ENCODE measurements at regions not wholly inside any gene's neighbourhood (a gene's known extent, or its start where the extent isn't known, plus 50 kb on each side); places are given as distances from the start of the nearest gene placed in this dataset.

DNA sequence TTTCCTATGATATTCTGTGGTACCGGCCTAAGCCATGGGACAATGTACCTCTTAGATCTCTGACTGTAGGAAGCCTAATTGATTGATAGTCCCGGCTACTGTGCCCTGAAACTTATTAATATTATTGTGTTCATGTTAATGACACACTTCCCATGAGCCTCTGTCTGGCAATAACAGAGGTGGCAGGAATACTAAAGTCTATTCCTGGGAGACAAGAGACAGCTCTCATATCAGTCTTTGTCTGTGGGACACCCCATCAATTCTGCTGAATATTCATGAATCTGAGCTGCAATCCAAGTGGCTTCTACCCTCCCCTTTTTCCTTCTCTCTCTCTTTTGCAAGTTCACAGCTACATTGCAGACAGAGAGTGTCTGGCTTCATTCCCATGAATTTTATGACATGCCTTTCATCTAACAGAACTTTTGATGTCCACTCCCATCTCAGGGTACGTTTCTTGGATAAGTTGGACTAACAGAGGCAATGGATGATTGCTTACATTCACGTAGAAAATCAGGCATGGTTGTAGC, 907.5 kb downstream of the ZPLD1 start:
- H3K4me1 ChIP-seq: no peaks in the 10 kb centered on the region
- H3K27ac ChIP-seq: no peak overlapping the region
- H3K27me3 ChIP-seq: no peaks in the 10 kb centered on the region
- intact Hi-C loops (cut with DNase I; ENCODE audit: low total_unique reads): no loop called here
- H3K36me3 ChIP-seq: no peaks in the 10 kb centered on the region
- no peak for DNase-seq
- no peak overlapping the region for H3K4me3 ChIP-seq
- TF ChIP-seq, protein P1, sequence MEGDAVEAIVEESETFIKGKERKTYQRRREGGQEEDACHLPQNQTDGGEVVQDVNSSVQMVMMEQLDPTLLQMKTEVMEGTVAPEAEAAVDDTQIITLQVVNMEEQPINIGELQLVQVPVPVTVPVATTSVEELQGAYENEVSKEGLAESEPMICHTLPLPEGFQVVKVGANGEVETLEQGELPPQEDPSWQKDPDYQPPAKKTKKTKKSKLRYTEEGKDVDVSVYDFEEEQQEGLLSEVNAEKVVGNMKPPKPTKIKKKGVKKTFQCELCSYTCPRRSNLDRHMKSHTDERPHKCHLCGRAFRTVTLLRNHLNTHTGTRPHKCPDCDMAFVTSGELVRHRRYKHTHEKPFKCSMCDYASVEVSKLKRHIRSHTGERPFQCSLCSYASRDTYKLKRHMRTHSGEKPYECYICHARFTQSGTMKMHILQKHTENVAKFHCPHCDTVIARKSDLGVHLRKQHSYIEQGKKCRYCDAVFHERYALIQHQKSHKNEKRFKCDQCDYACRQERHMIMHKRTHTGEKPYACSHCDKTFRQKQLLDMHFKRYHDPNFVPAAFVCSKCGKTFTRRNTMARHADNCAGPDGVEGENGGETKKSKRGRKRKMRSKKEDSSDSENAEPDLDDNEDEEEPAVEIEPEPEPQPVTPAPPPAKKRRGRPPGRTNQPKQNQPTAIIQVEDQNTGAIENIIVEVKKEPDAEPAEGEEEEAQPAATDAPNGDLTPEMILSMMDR (IDR thresholded peaks at IDR 0.05): no peak
- TF ChIP-seq POLR2A (IDR thresholded peaks at IDR 0.05): no peak
- no peaks in the 10 kb centered on the region for H3K9me3 ChIP-seq

DNA sequence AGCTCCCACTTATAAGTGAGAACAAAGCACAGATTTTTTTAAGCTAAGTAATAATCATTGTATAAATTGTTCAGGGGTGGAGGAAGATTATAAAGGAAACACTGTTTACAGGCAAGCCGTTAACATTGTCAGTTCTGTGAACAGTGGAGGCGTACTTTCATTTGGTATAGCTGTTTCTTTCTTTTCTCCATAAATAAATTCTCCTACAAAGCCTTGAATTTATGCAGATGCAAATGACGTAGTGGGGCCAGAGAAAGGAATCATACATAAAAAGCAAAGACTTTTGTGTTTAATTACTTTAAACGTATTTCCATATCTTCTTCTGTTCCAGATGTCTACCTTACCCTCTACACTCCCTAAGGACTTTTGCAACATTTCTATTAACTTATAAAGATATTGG, 914.9 kb downstream of the ZPLD1 start:
- no peak for DNase-seq
- no peaks in the 10 kb centered on the region for H3K36me3 ChIP-seq
- TF ChIP-seq POLR2A (IDR thresholded peaks at IDR 0.05): no peak
- TF ChIP-seq, protein P1 (IDR thresholded peaks at IDR 0.05): no peak

DNA sequence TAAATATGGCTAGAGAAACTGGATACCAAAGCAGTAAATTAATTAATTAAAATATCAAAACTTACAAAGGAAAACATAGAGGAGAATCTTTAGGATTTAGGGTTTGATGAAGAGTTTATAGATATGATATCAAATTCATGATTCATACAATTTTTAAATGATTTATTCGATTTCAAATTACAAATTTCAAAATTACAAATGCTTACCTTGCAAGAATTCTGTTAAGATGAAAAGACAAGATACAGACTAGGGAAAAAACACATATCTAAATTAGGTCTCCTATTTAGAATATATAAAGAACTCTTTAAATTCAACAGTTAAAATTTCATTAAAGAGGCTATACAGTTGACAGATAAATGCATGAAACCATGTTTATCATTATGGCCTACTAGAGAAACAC, 930.7 kb downstream of the ZPLD1 start:
- DNase-seq: no peak
- Histone ChIP-seq H3K9me3 (no peaks in the 10 kb centered on the region), H3K4me3 (no peak overlapping the region), H3K36me3 (no peaks in the 10 kb centered on the region), H3K4me1 (no peaks in the 10 kb centered on the region), H3K27me3 (no peaks in the 10 kb centered on the region), H3K27ac (no peak overlapping the region)
- intact Hi-C loops (cut with DNase I; ENCODE audit: low total_unique reads): no loop called here
- TF ChIP-seq, protein P1 (IDR thresholded peaks at IDR 0.05): no peak
- no peak for TF ChIP-seq POLR2A (IDR thresholded peaks at IDR 0.05)

More for the DNA sequence above, 914.9 kb downstream of the ZPLD1 start:
- Histone ChIP-seq H3K4me1 (no peaks in the 10 kb centered on the region), H3K4me3 (no peak overlapping the region), H3K27me3 (no peaks in the 10 kb centered on the region), H3K9me3 (no peaks in the 10 kb centered on the region), H3K27ac (no peak overlapping the region)
- intact Hi-C loops (cut with DNase I; ENCODE audit: low total_unique reads): no loop called here

DNA sequence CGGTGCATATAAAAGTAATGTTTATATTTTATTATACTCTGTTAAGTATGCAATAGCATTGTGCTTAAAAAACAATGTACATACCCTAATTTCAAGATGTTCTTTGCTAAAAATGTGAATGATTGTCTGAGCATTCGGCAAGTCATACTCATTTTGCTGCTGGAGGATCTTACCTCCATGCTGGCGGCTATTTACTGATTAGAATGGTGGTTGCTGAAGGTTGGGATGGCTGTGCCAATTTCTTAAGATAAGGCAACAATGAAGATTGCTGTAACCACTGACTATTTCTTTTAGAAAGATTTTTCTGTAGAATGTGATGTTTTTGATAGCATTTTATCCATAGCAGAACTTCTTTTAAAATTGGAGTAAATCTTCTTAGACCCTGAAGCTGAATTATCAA, 932.7 kb downstream of the ZPLD1 start:
- intact Hi-C loops (cut with DNase I; ENCODE audit: low total_unique reads): no loop called here
- DNase-seq: no peak
- Histone ChIP-seq H3K36me3 (no peaks in the 10 kb centered on the region), H3K9me3 (no peaks in the 10 kb centered on the region), H3K27ac (no peak overlapping the region), H3K27me3 (no peaks in the 10 kb centered on the region), H3K4me3 (no peak overlapping the region), H3K4me1 (no peaks in the 10 kb centered on the region)
- no peak for TF ChIP-seq POLR2A (IDR thresholded peaks at IDR 0.05)
- TF ChIP-seq, protein P1 (IDR thresholded peaks at IDR 0.05): no peak

DNA sequence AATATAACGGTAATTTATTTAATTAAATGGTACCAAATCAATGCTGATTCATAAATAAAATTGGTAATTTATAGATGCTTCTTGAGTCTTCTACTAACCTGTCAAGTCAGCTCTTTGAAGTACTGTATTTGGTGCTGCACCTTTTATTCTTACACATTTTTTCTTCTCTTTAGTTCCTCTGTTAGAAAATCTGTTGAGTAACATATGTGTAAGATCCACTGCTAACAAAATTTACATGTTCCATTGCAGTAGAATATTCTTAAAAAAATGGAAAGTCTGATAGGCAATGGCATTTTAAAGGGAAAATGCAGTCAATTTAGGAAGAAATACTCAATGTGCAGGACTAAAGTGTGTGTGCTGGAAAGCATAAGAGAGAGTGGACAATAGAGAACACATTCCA, 936.6 kb downstream of the ZPLD1 start:
- intact Hi-C loops (cut with DNase I; ENCODE audit: low total_unique reads): no loop called here

More for the DNA sequence above, 936.6 kb downstream of the ZPLD1 start:
- TF ChIP-seq, protein P1 (IDR thresholded peaks at IDR 0.05): no peak
- no peak for TF ChIP-seq POLR2A (IDR thresholded peaks at IDR 0.05)
- no peaks in the 10 kb centered on the region for H3K4me1 ChIP-seq
- no peak overlapping the region for H3K27ac ChIP-seq
- no peaks in the 10 kb centered on the region for H3K27me3 ChIP-seq
- no peaks in the 10 kb centered on the region for H3K9me3 ChIP-seq
- DNase-seq: no peak
- no peak overlapping the region for H3K4me3 ChIP-seq
- no peaks in the 10 kb centered on the region for H3K36me3 ChIP-seq
